ENCODE measurements at regions not wholly inside any gene's neighbourhood (a gene's known extent, or its start where the extent isn't known, plus 50 kb on each side); places are given as distances from the start of the nearest gene placed in this dataset.

- H3K9me3 ChIP-seq (ENCODE audit: insufficient read depth, low read length) = no peaks in the 10 kb centered on the region
- H3K36me3 ChIP-seq (replicated peaks; ENCODE audit: low read depth, low read length) = no peaks in the 10 kb centered on the region
- H3K79me2 ChIP-seq (ENCODE audit: low read length) = no peaks in the 10 kb centered on the region
- H3K27me3 ChIP-seq (ENCODE audit: low read depth, low read length) = no peaks in the 10 kb centered on the region
- TF ChIP-seq CTCF (IDR thresholded peaks at IDR 0.05; ENCODE audit: low read depth, low read length) (no peak), EZH2phosphoT487 (IDR thresholded peaks at IDR 0.05; ENCODE audit: low read depth) (no peak)
- H3K27ac ChIP-seq (ENCODE audit: low read length) = no peak overlapping the region
- no peaks in the 10 kb centered on the region for H3K4me1 ChIP-seq (ENCODE audit: low read length)
- no peak overlapping the region for H2AFZ ChIP-seq (ENCODE audit: low read depth, low read length)
- H3K4me2 ChIP-seq (ENCODE audit: low read length) = no peak overlapping the region
- H3K4me3 ChIP-seq (ENCODE audit: low read length) = no peak overlapping the region
- no peaks in the 10 kb centered on the region for H4K20me1 ChIP-seq (ENCODE audit: insufficient read depth, low read length)
- H3K9ac ChIP-seq (ENCODE audit: low read length) = no peak overlapping the region
Measured at GRCh38 chr12:75632442-75632841, 121.0 kb upstream of the KRR1 start.

- H3K4me2 ChIP-seq (ENCODE audit: low read length) = no peak overlapping the region
- no peak overlapping the region for H3K4me3 ChIP-seq (ENCODE audit: low read length)
- H3K27ac ChIP-seq (ENCODE audit: low read length) = no peak overlapping the region
- no peaks in the 10 kb centered on the region for H4K20me1 ChIP-seq (ENCODE audit: insufficient read depth, low read length)
- no peak overlapping the region for H2AFZ ChIP-seq (ENCODE audit: low read depth, low read length)
- no peaks in the 10 kb centered on the region for H3K36me3 ChIP-seq (replicated peaks; ENCODE audit: low read depth, low read length)
- H3K79me2 ChIP-seq (ENCODE audit: low read length) = no peaks in the 10 kb centered on the region
- no peaks in the 10 kb centered on the region for H3K27me3 ChIP-seq (ENCODE audit: low read depth, low read length)
- H3K9ac ChIP-seq (ENCODE audit: low read length) = no peak overlapping the region
- no peaks in the 10 kb centered on the region for H3K4me1 ChIP-seq (ENCODE audit: low read length)
- TF ChIP-seq EZH2phosphoT487 (IDR thresholded peaks at IDR 0.05; ENCODE audit: low read depth) (no peak), CTCF (IDR thresholded peaks at IDR 0.05; ENCODE audit: low read depth, low read length) (no peak)
- no peaks in the 10 kb centered on the region for H3K9me3 ChIP-seq (ENCODE audit: insufficient read depth, low read length)
Measured at GRCh38 chr12:75631831-75632230, 120.4 kb upstream of the KRR1 start.

- Histone ChIP-seq H3K27ac (ENCODE audit: low read length) (no peak overlapping the region), H3K9ac (ENCODE audit: low read length) (no peak overlapping the region), H2AFZ (ENCODE audit: low read depth, low read length) (no peak overlapping the region), H3K27me3 (ENCODE audit: low read depth, low read length) (no peaks in the 10 kb centered on the region), H3K9me3 (ENCODE audit: insufficient read depth, low read length) (no peaks in the 10 kb centered on the region), H3K36me3 (replicated peaks; ENCODE audit: low read depth, low read length) (no peaks in the 10 kb centered on the region), H3K4me1 (ENCODE audit: low read length) (no peaks in the 10 kb centered on the region), H4K20me1 (ENCODE audit: insufficient read depth, low read length) (no peaks in the 10 kb centered on the region), H3K79me2 (ENCODE audit: low read length) (no peaks in the 10 kb centered on the region), H3K4me3 (ENCODE audit: low read length) (no peak overlapping the region), H3K4me2 (ENCODE audit: low read length) (no peak overlapping the region)
- TF ChIP-seq EZH2phosphoT487 (IDR thresholded peaks at IDR 0.05; ENCODE audit: low read depth) = no peak
Measured at GRCh38 chr12:75630091-75630490, 118.7 kb upstream of the KRR1 start.

- Histone ChIP-seq H3K27ac (ENCODE audit: low read length) (no peak overlapping the region), H3K79me2 (ENCODE audit: low read length) (no peaks in the 10 kb centered on the region), H3K4me3 (ENCODE audit: low read length) (no peak overlapping the region), H3K27me3 (ENCODE audit: low read depth, low read length) (no peaks in the 10 kb centered on the region), H3K9me3 (ENCODE audit: insufficient read depth, low read length) (no peaks in the 10 kb centered on the region), H3K4me1 (ENCODE audit: low read length) (no peaks in the 10 kb centered on the region), H3K9ac (ENCODE audit: low read length) (no peak overlapping the region), H3K36me3 (replicated peaks; ENCODE audit: low read depth, low read length) (no peaks in the 10 kb centered on the region), H2AFZ (ENCODE audit: low read depth, low read length) (no peak overlapping the region), H4K20me1 (ENCODE audit: insufficient read depth, low read length) (no peaks in the 10 kb centered on the region), H3K4me2 (ENCODE audit: low read length) (no peak overlapping the region)
- no peak for TF ChIP-seq CTCF (IDR thresholded peaks at IDR 0.05; ENCODE audit: low read depth, low read length)
- TF ChIP-seq EZH2phosphoT487 (IDR thresholded peaks at IDR 0.05; ENCODE audit: low read depth) = no peak
Measured at GRCh38 chr12:75628916-75629315, 117.5 kb upstream of the KRR1 start.

- H3K9me3 ChIP-seq (ENCODE audit: insufficient read depth, low read length) = no peaks in the 10 kb centered on the region
- H3K4me3 ChIP-seq (ENCODE audit: low read length) = no peak overlapping the region
- H3K36me3 ChIP-seq (replicated peaks; ENCODE audit: low read depth, low read length) = no peaks in the 10 kb centered on the region
- H2AFZ ChIP-seq (ENCODE audit: low read depth, low read length) = no peak overlapping the region
- H3K4me1 ChIP-seq (ENCODE audit: low read length) = no peaks in the 10 kb centered on the region
- H3K9ac ChIP-seq (ENCODE audit: low read length) = no peak overlapping the region
- no peak for TF ChIP-seq CTCF (IDR thresholded peaks at IDR 0.05; ENCODE audit: low read depth, low read length)
- TF ChIP-seq EZH2phosphoT487 (IDR thresholded peaks at IDR 0.05; ENCODE audit: low read depth) = no peak
- no peak overlapping the region for H3K27ac ChIP-seq (ENCODE audit: low read length)
- no peak overlapping the region for H3K4me2 ChIP-seq (ENCODE audit: low read length)
- H4K20me1 ChIP-seq (ENCODE audit: insufficient read depth, low read length) = no peaks in the 10 kb centered on the region
- no peaks in the 10 kb centered on the region for H3K79me2 ChIP-seq (ENCODE audit: low read length)
- no peaks in the 10 kb centered on the region for H3K27me3 ChIP-seq (ENCODE audit: low read depth, low read length)
Measured at GRCh38 chr12:75628511-75628910, 117.1 kb upstream of the KRR1 start.
